Gastroesophageal sphincter (tissue), 4 donors: ENCODE measurements at regions not wholly inside any gene's neighbourhood (a gene's known extent, or its start where the extent isn't known, plus 50 kb on each side); places are given as distances from the start of the nearest gene placed in this dataset.
"Not testable (repeated sequence)": the region's sequence is repeated elsewhere in the genome, so short reads cannot be mapped to it uniquely, and the experiment has no call there.

Source experiments
- ATAC-seq: fragments of 150-250 bp; one replicate; pipeline ENCODE4 v1.9.1; 2016; ENCODE audit warnings: mild to moderate bottlenecking, moderate library complexity
- H3K27ac ChIP-seq, 4 donors: fragments of 200-600 bp; sonication (generic) in 3 of 4; 1 replicate in 3 of 4; 2 replicates in 1 of 4; pipeline ENCODE4 v1.5.1; 2016 to 2019
- H3K27me3 ChIP-seq: fragments of 200-600 bp; sonication (generic); one replicate; pipeline ENCODE4 v1.5.1; 2019
- H3K36me3 ChIP-seq, 2 donors: fragments of 200-600 bp; sonication (generic); one replicate each; pipeline ENCODE4 v1.5.1; 2019; ENCODE audit warnings: control low read depth in 1 of 2
- H3K4me1 ChIP-seq, 3 donors: fragments of 200-600 bp; sonication (generic); 1 replicate in 2 of 3; 2 replicates in 1 of 3; pipeline ENCODE4 v1.5.1; 2016 to 2019; ENCODE audit warnings: control low read depth in 2 of 3
- H3K4me3 ChIP-seq, 2 donors: fragments of 200-600 bp; sonication (generic); one replicate each; pipeline ENCODE4 v1.5.1; 2019; ENCODE audit warnings: mild to moderate bottlenecking in 1 of 2, moderate library complexity in 1 of 2
- H3K9me3 ChIP-seq, 3 donors: fragments of 200-600 bp; sonication (generic); one replicate each; pipeline ENCODE4 v1.5.1; 2017 to 2019; ENCODE audit warnings: control low read depth in 2 of 3
- EP300 ChIP-seq: sonication (generic); formaldehyde crosslinking; IDR thresholded peaks from one replicate; pipeline ENCODE4 v1.6.1; 2017; ENCODE audit warnings: antibody characterized with exemption, mild to moderate bottlenecking
- POLR2A ChIP-seq, 2 donors: fragments of 450-650 bp; IDR thresholded peaks; one replicate each; pipeline ENCODE4 v1.6.1; 2017; ENCODE audit warnings: antibody characterized with exemption in 2 of 2, mild to moderate bottlenecking in 2 of 2, moderate library complexity in 1 of 2
- POLR2AphosphoS5 ChIP-seq: sonication (generic); formaldehyde crosslinking; IDR thresholded peaks from one replicate; pipeline ENCODE4 v1.6.1; 2017; ENCODE audit warnings: antibody characterized with exemption
- WGBS, 2 donors: methylation state at CpG; one replicate each; pipeline ENCODE4 v1.1.5; 2018; ENCODE audit warnings: low coverage in 1 of 2; 5-methylcytosine and 5-hydroxymethylcytosine counted together
- TF ChIP-seq, protein P1 (sequence below), 4 experiments: fragments of 200-600 bp in 2 of 4; fragments of 450-650 bp in 2 of 4; sonication (generic) in 1 of 4; IDR thresholded peaks; one replicate each; pipeline ENCODE4 v1.5.1; 2017 to 2019; ENCODE audit warnings: antibody characterized with exemption in 4 of 4, mild to moderate bottlenecking in 2 of 4, moderate library complexity in 2 of 4

DNA sequence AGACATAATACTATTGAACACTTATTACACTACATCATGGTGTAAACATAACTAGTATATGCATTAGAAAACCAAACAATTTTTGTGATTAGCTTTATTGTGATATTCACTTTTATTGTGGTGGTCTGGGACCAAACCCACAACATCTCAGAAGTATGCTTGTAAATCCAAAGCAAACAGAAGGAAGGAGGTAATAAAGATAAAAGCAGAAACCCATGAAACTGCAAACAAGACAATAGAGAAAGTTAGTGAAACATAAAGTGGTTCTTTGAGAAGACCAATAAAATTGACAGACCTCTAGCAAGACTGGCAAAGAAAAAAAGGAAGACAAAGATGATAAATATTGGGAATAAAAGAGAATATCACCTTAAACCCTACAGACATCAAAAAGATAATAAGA is 268.3 kb downstream of the RPAP3 start:
- Histone ChIP-seq H3K9me3 (peaks cover 0 to 42% (median 0%) of the 10 kb centered on the region in 3 donors), H3K4me3 (no peak overlapping the region), H3K27ac (no peak overlapping the region), H3K36me3 (no peaks in the 10 kb centered on the region), H3K4me1 (no peaks in the 10 kb centered on the region), H3K27me3 (no peaks in the 10 kb centered on the region)
- TF ChIP-seq POLR2A (IDR thresholded peaks at IDR 0.05), result no peak
- TF ChIP-seq, protein P1, sequence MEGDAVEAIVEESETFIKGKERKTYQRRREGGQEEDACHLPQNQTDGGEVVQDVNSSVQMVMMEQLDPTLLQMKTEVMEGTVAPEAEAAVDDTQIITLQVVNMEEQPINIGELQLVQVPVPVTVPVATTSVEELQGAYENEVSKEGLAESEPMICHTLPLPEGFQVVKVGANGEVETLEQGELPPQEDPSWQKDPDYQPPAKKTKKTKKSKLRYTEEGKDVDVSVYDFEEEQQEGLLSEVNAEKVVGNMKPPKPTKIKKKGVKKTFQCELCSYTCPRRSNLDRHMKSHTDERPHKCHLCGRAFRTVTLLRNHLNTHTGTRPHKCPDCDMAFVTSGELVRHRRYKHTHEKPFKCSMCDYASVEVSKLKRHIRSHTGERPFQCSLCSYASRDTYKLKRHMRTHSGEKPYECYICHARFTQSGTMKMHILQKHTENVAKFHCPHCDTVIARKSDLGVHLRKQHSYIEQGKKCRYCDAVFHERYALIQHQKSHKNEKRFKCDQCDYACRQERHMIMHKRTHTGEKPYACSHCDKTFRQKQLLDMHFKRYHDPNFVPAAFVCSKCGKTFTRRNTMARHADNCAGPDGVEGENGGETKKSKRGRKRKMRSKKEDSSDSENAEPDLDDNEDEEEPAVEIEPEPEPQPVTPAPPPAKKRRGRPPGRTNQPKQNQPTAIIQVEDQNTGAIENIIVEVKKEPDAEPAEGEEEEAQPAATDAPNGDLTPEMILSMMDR (IDR thresholded peaks at IDR 0.05), result no peak
- TF ChIP-seq EP300, result no peak
- no peak for TF ChIP-seq POLR2AphosphoS5
- no peak for ATAC-seq

DNA sequence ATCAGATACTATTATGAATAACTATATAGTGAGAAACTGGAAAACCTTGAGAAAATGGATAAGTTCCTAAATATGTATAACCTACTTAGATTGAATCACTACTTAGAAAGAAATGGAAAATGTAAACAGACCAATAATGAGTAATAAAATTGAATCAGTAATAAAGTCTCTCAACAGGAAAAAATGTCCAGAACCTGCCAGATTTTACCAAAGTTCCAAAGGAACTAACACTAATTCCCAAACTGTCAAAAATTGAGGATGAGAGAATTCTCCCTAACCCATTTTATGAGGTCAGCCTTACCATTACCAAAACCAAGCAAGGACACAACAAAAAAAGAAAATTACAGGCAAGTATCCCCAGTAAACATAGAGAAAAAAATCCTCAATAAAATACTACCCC is 272.0 kb downstream of the RPAP3 start:
- Histone ChIP-seq H3K27ac (no peak overlapping the region), H3K4me1 (no peaks in the 10 kb centered on the region), H3K36me3 (no peaks in the 10 kb centered on the region), H3K9me3 (peaks cover 0 to 22% (median 0%) of the 10 kb centered on the region in 3 donors), H3K27me3 (no peaks in the 10 kb centered on the region), H3K4me3 (no peak overlapping the region)
- no peak for TF ChIP-seq EP300
- ATAC-seq, result no peak

DNA sequence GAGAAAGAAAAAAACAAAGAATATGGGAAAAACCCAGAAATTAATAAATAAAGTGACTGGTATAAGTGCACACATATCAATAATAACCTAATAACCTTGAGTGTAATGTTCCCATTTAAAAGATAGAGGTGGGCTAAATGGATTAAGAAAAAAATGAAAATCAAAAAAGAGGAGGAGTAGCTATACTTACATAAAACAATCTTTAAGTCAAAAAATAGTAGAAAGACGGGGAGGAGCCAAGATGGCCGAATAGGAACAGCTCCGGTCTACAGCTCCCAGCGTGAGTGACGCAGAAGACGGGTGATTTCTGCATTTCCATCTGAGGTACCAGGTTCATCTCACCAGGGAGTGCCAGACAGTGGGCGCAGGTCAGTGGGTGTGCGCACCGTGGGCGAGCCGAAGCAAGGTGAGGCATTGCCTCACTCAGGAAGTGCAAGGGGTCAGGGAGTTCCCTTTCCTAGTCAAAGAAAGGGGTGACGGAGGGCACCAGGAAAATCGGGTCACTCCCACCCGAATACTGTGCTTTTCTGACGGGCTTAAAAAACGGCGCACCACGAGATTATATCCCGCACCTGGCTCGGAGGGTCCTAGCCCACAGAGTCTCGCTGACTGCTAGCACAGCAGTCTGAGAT is 279.0 kb downstream of the RPAP3 start:
- not testable (repeated sequence) for H3K36me3 ChIP-seq, H3K27ac ChIP-seq, H3K9me3 ChIP-seq, H3K4me1 ChIP-seq, ATAC-seq, H3K4me3 ChIP-seq, H3K27me3 ChIP-seq
- WGBS, 2 donors, result 81 to 90% methylated on average over 4 to 6 of the region's 21 CpGs

DNA sequence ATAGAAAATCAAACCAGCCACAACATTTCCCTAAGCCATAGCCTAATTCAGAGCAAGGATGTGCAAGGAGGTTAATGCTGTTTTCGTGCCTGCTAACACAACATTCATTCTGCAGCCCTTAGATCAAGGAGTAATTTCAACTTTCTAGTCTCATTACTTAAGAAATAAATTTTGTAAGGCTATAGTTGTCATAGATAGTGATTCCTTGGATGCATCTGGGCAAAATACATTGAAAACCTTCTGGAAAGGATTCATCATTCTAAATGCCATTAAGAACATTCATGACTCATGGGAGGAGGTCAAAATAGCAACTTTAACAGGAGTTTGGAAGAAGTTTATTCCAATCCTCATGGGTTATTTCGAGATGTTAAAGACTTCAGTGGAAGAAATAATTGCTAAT is 283.2 kb downstream of the RPAP3 start:
- TF ChIP-seq, protein P1 (IDR thresholded peaks at IDR 0.05), result no peak
- no peak for TF ChIP-seq POLR2AphosphoS5
- Histone ChIP-seq H3K9me3 (no peaks in the 10 kb centered on the region), H3K4me3 (no peak overlapping the region), H3K27me3 (no peaks in the 10 kb centered on the region), H3K27ac (no peak overlapping the region), H3K4me1 (no peaks in the 10 kb centered on the region), H3K36me3 (no peaks in the 10 kb centered on the region)
- WGBS, 2 donors, result 30 to 50% methylated on average over 2 of the region's 2 CpGs
- no peak for ATAC-seq

DNA sequence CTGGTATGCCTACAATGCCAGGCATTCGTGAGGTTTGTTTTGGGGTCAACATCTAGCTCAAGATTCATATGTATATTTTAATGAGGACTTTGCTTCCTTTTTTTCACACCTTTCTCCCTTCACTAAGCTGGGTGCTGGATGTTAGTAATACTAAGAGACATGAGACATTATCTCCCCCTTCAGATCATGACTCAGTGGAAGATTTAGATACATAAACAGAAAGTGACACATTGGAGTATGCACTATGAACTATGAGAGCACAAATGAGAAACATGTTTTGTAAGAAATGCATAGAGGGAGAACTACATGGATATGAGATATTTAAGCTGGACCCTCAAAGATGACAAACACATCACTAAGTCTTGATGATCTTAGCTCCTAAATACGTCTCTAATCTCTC is 286.3 kb downstream of the RPAP3 start:
- 70 to 71% methylated on average over 1 to 2 of the region's 2 CpGs for WGBS, 2 donors

DNA sequence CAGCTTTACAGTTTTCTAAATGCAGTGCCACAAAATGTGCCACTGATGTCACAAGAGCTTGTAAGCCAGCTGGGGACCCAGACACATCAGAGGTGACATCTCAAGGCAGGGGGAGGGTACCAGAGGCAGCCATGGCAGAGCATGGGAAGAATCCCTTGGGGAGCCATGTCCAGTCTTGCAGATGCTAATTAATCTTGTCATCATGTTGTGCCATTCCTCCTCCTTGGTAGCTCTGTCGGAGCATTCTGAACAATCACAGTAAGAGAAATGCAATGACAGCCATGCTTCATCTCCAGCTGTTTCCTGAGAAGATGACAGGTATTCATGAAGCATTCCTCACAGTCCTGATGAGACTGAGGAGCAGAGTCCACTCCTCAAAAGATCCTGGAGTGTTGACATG is 287.9 kb downstream of the RPAP3 start:
- TF ChIP-seq, protein P1 (IDR thresholded peaks at IDR 0.05), result no peak
- no peak for TF ChIP-seq EP300
- no peak for TF ChIP-seq POLR2A (IDR thresholded peaks at IDR 0.05)
- no peak for TF ChIP-seq POLR2AphosphoS5
- no peak overlapping the region for H3K27ac ChIP-seq
- no peak overlapping the region for H3K4me3 ChIP-seq
- no CpG with 5 or more reads among the region's 1 CpG for WGBS, 2 donors
- no peaks in the 10 kb centered on the region for H3K9me3 ChIP-seq
- no peaks in the 10 kb centered on the region for H3K27me3 ChIP-seq
- ATAC-seq, result no peak
- no peaks in the 10 kb centered on the region for H3K36me3 ChIP-seq
- no peaks in the 10 kb centered on the region for H3K4me1 ChIP-seq

More for the DNA sequence above, 286.3 kb downstream of the RPAP3 start:
- TF ChIP-seq, protein P1 (IDR thresholded peaks at IDR 0.05), result no peak
- Histone ChIP-seq H3K27ac (no peak overlapping the region), H3K9me3 (no peaks in the 10 kb centered on the region), H3K4me3 (no peak overlapping the region), H3K36me3 (no peaks in the 10 kb centered on the region), H3K4me1 (no peaks in the 10 kb centered on the region), H3K27me3 (no peaks in the 10 kb centered on the region)
- ATAC-seq, result no peak
